HUDEP-2 (cell line): ENCODE measurements at regions not wholly inside any gene's neighbourhood (a gene's known extent, or its start where the extent isn't known, plus 50 kb on each side); places are given as distances from the start of the nearest gene placed in this dataset.

Source experiments
- DNase-seq, 76 experiments: peaks; one replicate each; lab custom pipeline; 2025; ENCODE audit not compliant: unreplicated experiment in 76 of 76; lab: John Stamatoyannopoulos, UW

DNA sequence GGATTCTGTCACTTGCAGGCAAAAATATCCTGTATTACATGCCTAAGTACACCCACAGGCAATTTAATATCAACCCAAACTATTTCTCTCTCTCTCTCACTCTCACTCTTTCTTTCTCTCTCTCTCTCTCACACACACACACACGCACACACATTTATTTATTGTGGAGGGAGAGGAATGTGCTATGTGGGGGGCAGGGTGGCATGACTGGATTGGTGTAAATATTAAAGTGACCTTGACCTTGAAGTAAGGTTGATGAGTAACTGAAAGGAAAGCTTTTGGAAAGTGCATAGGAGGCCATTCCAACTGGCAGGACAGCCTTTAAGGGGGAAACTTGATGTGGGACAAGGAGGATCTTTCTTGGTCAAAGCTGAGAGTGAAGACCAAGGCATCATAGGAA is 589.7 kb upstream of the KIRREL3 start:
- no peak for DNase-seq

DNA sequence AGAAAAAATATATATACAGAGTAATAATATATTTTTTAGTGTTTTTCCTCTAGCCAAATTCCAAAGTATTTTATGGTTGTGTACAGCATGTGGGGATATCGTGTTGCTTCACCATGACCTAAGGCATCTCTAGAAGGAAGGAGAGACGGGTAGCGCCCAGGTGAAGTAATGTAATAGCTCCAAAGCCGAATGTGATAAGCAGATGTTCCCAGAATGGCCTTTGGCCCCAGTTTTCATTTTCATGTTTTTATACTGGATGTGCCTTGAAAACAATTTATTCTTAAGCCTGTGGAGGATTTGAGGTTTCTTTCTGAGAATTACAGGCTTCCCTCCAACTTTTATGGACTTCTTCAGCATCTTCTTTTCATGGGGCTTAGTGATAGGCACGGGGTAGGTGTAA is 587.9 kb upstream of the KIRREL3 start:
- no peak for DNase-seq

DNA sequence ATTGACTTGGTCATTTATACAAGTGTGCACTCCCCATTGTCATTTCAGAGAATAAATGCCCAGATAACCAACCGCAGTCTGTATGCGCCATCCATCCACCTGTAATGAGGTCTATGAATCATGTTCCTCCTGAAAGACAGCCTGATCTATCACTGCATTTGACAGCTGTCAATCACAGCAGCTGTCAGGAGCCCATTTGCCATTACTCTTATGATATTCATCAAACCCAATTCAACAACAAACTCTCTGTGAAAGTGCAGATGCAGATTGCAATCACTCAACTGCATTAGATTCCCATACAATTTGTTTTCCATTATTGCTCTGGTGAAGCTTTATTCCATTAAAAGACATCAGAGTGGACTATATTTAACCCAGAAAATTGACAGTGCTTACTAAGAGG is 586.9 kb upstream of the KIRREL3 start:
- DNase-seq: no peak

DNA sequence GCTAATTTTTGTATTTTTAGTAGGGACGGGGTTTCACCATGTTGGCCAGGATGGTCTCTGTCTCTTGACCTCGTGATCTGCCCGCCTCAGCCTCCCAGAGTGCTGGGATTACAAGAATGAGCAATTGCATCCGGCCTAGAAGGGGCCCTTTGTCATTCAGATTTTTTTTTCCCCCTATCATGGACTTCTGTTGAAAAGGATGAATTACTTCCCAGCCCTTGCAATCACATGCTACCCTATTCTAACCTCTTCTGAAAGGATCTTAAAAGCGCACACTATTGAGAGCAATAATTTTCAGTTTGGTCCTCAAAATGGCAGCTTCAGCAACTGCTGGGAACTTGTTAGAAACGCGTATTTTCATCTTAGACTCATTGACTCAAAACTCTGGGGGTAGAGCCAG is 575.6 kb upstream of the KIRREL3 start:
- no peak for DNase-seq

DNA sequence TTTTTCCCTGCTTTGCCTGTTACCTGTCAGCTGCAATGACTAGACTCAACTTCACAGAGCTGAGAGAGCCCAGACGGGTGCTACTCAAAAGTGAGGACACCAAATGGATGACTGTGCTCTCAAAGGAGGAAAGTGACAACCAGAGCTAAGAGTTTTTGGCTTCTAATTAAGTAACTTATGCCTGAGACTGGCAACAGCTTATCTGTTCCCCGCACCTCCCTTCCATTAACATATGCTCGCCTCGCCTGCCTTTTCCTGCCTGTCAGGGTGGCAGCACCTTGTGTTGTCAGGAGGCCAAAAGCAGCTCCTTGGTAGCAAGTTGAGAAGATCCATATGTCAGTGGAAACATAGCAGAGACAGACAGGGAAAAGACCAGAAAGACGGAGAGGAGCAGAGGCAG is 573.9 kb upstream of the KIRREL3 start:
- DNase-seq: peak in 1 of 76 experiments; percentile 13

DNA sequence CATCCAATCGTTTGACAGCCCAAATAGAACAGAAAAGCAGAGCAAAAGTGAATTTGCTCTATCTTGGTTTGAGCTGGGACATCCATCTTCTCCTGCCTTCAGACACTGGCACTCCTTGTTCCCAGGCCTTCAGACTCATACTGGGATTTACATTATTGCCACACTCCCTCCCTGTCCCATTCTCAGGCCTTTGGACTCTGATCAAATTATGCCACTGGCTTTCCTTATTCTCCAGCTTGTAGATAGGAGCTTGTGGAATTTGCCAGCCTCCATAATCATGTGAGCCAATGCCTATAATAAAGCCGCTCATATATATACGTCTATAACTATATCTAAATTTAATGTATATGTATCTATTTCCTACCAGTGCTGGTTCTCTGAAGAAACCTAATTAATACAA is 568.3 kb upstream of the KIRREL3 start:
- no peak for DNase-seq

DNA sequence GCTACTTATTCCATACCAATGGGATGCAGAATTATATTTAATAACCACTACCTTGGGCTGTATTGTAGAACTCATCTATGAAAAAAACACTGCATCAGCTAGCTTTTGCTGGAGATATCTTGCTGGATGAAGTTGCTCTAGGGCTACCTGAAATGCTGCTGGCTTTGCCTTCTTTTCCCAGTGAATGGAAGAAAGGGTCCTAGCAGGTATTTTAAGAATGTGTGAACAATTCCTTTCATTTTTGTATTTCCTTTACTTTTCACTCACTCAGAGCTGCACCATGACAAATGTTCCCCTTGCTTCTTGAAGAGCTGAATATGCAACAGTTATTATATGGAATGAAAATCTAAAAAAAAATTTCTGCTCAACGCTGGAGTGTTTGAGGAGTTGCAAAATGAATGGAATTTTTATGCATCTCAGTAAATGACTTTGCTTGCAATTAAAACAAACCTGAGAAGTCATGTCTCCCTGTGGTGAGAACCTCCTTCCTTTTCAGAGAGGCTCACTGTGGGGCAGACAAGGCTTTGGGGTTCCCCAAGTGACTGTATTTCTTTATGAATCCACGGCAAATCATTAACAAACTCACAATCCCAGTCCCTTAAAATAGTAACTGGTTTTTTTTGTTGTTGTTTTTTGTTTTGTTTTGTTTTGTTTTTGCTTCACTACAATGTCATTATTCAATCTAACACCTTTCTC is 566.8 kb upstream of the KIRREL3 start:
- no peak for DNase-seq

DNA sequence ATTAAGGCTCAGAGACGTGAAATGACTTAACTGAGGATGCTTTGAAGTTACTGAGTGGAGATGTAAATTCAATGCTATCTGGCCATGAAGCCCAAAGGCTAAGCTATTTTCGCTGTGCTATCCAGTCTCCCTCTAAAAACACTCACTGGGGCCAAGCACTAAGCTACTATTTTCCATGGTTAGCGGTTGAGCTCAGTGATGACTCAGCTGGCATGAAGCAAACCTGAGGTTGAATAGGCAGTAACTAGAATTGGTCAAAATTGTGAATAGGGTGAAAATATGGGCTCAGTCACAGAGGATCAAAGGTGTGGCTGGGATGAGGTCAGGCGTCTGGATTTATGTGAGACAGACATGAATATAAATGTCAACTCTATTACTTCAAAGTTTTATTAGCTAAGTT is 564.2 kb upstream of the KIRREL3 start:
- no peak for DNase-seq

DNA sequence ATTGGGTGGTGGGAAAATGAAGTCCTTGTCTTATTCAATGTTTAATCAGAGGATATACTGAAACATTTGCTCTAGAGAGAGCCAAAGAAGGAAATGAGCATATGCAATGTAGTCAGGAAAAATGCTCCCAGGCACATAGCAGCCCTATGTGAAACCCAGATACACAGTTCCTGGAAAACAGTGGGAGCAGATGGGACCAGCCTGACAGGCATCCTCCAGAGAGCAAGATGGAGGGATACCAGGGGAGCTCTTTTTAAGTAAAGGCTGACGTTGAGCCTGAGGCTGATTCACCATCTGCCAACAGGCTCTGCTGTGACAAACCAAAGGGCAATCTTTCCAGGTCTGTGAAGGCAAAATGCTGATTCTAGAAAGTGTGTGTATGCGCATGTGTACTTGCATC is 559.4 kb upstream of the KIRREL3 start:
- no peak for DNase-seq

DNA sequence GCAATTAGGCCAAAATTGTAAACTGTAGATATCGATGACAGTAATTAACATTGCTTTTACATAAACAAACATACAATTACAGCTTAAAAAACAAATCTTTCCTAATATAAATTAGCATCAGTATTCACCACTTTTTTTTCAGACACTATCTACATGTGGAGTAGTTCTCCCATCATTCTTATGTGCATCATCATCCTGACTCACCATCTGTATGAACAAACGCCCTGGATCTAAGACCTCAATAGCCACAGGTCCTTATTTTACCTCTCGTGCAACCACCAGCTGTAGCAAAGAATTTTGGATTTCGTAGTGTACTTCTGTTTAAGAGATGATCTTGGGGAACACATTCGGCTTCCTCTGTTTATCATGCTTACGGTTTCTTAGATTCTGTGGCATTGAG is 551.9 kb upstream of the KIRREL3 start:
- DNase-seq: no peak

DNA sequence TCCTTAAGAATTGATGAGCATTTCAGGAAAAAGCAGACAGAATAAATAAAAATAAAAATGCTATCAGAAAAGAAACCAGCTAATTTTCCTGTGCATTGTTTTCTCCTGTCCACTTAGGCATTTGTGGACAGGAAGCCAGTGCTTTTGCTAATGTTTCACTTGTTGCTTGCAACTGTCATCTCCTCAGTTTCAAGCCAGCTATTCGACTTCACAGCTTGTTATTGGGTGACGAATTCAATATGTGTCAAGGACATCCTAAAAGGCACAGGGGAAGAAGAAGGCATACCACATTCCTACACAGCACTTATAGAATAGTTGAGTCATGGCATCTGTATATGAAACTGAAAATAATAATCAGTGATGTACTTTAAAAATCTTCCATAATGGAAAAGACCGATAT is 530.6 kb upstream of the KIRREL3 start:
- DNase-seq: no peak

DNA sequence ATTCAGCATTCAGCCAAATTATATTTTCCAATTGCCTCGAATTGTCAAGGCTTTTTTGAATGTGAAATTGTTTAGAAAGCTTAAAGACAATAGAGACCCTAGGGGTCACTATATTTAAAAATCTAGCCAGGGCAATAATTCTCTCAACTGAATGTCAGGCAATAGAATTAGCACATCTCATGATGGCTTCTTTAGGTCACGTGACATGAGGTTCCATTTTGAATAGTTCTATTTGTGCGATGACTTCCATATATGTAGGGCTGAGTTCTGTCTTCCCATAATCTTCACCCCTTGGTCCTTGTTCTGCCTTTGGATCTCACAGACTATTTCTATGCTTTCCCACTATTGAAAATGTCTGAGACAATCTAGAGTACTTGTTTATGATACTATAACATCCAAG is 527.7 kb upstream of the KIRREL3 start:
- no peak for DNase-seq

DNA sequence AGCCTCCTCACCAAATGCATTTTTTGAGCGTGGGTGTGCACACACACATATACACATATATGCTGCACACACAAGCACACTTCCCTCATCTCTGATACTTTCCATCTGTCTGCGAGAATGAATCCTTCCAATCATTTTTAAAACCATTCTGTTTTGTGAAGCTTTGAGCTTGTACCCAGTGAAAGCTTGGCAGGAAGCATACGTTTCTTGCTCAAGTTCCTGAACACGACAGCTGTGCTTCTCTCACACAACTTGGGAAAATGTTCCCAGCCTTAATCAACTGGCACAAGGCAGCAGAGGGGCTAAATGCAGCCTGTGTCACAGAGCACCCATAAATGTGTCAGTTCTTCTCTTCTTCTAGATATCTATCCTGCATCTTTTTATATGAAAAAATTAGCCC is 524.0 kb upstream of the KIRREL3 start:
- DNase-seq: no peak

DNA sequence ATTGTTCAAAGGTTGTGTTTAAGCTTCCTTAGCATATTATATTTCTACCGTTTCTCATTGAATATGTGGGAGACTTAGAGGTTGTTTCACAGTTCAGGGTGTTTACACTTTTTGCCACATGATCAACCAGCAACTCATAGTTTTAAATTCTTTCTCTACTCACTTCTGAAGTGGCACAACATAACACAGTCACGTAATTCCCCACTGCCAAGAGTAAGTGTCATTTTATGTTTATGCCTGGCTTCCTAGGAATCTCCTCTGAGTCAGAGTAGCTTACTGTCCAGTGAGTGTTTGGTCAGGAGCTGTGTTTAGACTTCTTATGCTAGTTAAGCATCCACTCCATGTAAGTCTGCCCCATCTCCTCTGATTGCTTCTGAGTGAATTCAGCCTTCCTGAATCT is 520.8 kb upstream of the KIRREL3 start:
- DNase-seq: no peak

DNA sequence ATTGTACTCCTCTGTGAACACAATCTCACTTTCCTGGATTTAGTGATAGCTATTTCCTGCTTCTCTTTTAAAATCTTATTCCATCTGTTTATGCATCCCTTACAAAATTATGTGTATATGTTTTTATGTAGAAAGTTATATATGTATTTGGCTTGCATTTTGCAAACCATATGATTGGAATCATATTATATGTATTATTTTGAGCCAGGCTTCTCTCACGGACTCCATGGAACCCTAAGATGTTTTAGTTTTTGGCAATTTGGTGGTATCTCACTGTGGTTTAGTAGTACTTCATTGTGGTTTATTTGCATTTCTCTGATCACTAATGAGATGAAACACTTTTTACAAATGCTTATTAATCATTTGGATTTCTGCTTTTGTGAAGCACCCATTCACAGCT is 507.3 kb upstream of the KIRREL3 start:
- no peak for DNase-seq

DNA sequence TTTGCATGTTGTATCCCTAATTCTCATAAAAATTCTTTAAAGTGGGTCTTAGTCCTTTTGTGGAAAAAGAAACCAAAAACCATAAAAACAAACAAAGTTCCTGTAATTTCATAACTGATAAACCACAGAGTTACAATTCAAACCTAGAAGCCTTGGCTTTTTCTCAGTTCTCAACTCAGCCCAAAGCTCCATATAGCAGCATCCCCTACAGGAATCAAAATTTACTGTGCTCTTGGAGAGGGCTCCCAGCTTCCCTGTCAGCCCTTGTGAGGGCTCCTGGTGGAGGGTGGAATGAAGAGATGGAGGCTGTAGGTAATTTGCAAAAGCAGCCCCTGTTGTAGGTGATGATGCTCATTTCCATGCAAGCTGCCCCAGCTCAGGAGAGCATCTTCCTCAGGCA is 506.1 kb upstream of the KIRREL3 start:
- no peak for DNase-seq

DNA sequence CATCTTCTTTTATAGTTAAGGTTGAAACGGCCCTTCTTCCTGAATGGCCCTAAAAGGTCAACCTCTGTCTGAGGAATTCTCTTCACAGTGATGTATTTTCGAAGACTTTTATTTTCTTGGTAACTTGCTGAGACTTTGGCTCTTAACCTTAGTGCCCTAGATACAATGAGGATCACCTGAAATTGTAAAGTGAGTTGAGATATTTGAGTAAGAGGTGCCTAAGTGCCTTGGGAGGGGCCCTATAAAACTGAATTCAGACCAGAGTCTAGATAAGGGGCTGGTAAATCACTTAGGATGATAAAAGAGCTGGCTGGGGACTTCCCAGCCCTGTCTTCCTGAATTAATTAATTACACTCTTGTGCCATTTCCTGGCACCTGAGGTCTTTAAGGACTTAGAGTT is 505.6 kb upstream of the KIRREL3 start:
- DNase-seq: no peak

DNA sequence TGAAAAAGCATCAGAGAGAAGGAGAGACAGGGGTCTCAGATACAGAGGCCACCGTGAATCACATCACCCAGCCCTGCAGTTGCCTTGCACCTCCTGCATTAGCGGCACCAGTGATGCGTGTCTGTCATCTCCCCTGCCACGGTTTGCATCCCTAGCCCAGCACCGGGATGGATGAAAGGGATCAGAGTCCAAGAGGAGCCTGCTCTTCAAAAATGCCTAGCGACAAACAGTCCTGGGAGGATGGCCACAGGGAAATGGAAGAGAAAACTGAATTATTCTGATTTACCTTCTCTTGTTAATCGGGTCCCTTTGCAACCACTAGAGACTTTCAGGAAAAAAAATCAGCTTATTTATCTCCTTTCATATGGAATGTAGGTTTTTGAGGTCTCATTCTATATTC is 495.6 kb upstream of the KIRREL3 start:
- DNase-seq: no peak

DNA sequence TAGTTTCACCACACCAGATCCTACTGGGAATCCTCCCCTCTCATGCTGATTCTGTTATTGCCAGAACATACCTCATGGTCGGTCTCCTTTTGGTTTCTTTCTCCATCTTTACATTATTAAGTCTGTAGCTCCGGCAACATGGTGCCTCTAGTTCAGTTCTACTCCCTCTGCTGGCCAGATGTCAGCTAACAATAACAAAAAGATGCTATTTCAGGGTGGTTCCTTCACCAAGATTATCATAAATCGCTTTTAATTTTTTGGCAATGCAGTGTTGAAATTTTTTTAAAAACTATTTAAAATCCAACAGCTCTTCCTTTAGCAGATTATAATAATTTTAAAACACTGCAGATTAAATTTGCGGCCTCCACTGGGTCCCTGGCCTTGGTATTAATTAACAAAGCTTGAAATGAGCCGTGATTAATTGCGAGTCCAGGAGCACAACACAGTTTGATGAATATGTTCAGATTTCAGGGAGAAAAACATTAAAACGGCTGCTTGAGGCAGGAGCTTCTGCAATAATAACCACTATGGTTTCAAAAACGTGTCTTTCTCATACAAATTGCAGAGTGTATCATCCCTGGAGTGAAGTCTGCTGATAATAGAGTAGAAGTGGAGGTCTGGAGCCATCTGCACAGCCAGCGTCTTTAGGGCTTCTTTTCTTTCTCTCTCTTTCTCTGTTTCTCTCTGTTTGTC is 492.9 kb upstream of the KIRREL3 start:
- DNase-seq: peak in 9 of 76 experiments; percentile 3 to 60 (median 18)

DNA sequence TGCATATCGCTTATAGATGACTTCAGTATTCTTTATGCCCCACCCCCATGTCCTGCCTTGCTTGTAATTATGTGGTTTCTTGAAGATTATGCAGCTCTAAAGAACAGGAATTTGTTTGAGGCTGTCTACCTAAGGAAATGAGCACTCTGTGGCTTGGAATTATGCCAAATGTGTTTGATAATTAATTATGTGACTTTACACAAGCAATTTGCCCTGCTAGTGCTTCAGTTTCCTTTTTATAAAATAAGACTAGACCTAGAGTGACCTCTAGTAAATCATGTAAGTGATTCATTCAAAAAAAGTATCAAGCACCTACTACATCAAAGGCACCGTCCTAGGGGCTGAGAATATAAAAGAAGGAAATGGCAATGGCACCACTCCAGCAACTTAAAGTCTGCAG is 491.5 kb upstream of the KIRREL3 start:
- DNase-seq: no peak

DNA sequence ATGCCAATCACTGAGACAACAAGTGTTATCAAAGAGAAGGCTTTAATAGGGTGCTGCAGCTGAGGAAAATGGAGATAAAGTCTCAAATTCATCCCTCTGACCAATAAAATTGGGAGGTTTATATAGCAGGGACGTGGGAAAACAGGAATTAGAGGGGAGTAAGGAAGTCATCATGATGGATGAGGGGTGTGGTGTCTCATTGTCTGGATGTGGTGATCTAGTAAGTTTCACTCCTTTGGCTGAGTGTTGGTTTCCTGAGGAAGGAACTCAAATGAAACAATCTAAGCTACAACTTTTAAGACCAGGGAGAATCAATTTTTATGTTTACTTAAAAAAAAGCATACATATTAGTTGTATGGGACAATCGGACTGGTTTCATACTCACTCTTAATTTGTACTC is 491.0 kb upstream of the KIRREL3 start:
- no peak for DNase-seq

DNA sequence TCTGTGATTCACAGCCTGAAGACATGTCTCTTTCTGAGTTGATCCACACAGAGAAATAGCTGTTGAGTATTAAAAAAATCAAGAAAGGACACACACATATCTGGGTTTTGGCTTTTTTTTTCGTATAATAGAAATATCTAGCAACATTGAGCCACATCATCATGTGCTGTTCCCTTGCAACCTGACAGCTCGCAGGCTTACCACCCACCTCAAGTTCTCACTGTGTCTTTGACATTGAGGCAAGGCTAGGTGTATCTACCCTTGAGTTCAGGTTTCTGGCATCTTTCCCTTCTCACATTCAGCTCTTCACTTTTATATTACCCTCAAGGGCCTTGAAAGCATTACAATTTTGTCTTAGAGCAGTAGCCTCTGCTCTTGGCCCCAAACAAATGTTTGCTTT is 490.3 kb upstream of the KIRREL3 start:
- no peak for DNase-seq

DNA sequence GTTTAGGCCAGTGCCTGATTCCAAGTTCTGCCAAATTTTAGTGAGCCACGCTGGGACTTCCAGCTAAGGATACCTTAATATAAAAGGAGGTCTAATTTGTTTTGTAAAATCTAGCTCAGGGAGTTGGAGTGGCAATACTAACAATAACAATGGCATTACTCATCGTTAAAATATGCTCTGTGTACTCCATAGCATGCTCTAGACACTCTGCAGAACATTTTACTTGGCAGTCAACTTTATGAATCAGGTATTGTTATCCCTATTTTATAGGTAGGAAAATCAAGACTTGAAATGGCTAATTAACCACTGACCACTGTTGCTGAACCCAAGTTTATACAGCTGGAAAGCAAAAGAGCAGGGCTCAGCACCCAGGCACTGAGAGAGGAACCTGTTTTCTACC is 485.0 kb upstream of the KIRREL3 start:
- DNase-seq: no peak
